ENCODE measurements at regions not wholly inside any gene's neighbourhood (a gene's known extent, or its start where the extent isn't known, plus 50 kb on each side); places are given as distances from the start of the nearest gene placed in this dataset.

- peaks cover 2% of the 10 kb centered on the region for H3K27me3 ChIP-seq (ENCODE audit: insufficient read depth, poor library complexity, severe bottlenecking)
- H3K4me3 ChIP-seq (replicated peaks; ENCODE audit: insufficient read depth, low read length) = no peak overlapping the region
- TF ChIP-seq, protein P1, sequence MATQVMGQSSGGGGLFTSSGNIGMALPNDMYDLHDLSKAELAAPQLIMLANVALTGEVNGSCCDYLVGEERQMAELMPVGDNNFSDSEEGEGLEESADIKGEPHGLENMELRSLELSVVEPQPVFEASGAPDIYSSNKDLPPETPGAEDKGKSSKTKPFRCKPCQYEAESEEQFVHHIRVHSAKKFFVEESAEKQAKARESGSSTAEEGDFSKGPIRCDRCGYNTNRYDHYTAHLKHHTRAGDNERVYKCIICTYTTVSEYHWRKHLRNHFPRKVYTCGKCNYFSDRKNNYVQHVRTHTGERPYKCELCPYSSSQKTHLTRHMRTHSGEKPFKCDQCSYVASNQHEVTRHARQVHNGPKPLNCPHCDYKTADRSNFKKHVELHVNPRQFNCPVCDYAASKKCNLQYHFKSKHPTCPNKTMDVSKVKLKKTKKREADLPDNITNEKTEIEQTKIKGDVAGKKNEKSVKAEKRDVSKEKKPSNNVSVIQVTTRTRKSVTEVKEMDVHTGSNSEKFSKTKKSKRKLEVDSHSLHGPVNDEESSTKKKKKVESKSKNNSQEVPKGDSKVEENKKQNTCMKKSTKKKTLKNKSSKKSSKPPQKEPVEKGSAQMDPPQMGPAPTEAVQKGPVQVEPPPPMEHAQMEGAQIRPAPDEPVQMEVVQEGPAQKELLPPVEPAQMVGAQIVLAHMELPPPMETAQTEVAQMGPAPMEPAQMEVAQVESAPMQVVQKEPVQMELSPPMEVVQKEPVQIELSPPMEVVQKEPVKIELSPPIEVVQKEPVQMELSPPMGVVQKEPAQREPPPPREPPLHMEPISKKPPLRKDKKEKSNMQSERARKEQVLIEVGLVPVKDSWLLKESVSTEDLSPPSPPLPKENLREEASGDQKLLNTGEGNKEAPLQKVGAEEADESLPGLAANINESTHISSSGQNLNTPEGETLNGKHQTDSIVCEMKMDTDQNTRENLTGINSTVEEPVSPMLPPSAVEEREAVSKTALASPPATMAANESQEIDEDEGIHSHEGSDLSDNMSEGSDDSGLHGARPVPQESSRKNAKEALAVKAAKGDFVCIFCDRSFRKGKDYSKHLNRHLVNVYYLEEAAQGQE (IDR thresholded peaks at IDR 0.05; ENCODE audit: insufficient replicate concordance, low read depth) = no peak
- no peak for TF ChIP-seq GABPA (IDR thresholded peaks at IDR 0.05; ENCODE audit: low read depth)
- no peak for TF ChIP-seq CTCF (IDR thresholded peaks at IDR 0.05; ENCODE audit: insufficient read depth, low read length)
- TF ChIP-seq POLR2AphosphoS5 (IDR thresholded peaks at IDR 0.05; ENCODE audit: low read depth) = no peak
- no peak for TF ChIP-seq SPI1 (IDR thresholded peaks at IDR 0.05; ENCODE audit: borderline replicate concordance, low read depth)
- no peak overlapping the region for H3K27ac ChIP-seq (replicated peaks)
- no peak for DNase-seq (ENCODE audit: low read depth in 1 of 2, low spot score in 1 of 2)
These were observed 173.0 kb upstream of the FERMT1 start for GRCh38 chr20:6295867-6296256.

DNA sequence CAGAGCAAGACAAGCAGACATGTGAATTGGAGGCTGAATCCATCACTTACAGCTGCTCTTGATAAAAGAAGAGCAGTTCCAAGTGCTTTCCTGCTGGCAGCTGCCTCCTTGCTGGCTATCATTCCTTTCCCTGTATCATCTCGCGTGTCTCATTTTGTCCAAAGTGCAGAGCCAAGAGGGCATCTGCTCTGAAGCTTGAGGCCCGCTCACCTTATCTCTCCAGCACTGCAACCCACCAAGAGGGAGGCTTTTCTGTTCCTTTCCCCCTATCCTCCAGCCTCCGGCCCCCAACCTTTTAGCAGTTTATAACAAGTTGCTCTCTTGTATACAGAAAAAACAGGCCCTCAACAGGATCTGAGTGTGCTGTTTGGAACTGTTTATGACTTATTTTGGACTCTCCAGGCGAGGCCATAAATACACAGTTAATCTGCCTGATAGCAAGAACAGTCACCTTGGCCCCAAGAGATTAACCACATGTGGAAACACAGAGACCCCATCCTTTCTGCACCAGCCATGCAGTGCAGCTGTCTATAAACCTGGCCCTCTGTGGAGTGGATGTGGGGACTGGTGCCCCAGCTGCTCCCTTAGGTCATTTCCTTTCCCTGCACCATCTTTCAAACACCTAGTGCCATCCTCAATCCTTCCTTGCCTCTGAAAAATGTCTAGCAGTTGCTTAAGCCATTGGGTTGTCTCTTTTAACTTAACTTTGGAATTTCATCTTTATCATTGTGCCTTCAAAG, 172.5 kb upstream of the FERMT1 start:
- H3K27ac ChIP-seq (replicated peaks) = no peak overlapping the region
- TF ChIP-seq POLR2AphosphoS5 (IDR thresholded peaks at IDR 0.05; ENCODE audit: low read depth) (no peak), GABPA (IDR thresholded peaks at IDR 0.05; ENCODE audit: low read depth) (no peak), SPI1 (IDR thresholded peaks at IDR 0.05; ENCODE audit: borderline replicate concordance, low read depth) (no peak), CTCF (IDR thresholded peaks at IDR 0.05; ENCODE audit: insufficient read depth, low read length) (no peak)
- TF ChIP-seq, protein P1 (IDR thresholded peaks at IDR 0.05; ENCODE audit: insufficient replicate concordance, low read depth) = no peak
- peaks cover 2% of the 10 kb centered on the region for H3K27me3 ChIP-seq (ENCODE audit: insufficient read depth, poor library complexity, severe bottlenecking)
- DNase-seq (ENCODE audit: low read depth in 1 of 2, low spot score in 1 of 2) = no peak
- H3K4me3 ChIP-seq (replicated peaks; ENCODE audit: insufficient read depth, low read length) = no peak overlapping the region

DNA sequence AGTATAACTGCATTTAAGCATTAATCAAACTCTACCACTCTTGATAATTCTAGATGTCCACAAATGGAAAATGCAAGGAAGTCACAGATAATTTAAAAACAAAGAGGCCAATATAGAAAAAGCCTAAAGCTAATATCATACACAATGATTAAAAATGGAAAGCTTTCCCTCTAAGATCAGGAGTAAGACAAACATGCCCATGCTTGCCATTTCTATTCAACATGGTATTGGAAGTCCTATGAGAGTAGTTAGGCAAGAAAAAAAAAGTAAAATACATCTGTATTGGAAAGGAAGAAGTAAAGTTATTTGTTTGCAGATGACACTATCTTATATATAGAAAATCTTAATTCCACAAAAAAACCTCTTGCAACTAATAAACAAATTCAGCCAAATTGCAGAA, 164.6 kb upstream of the FERMT1 start:
- Histone ChIP-seq H3K4me3 (replicated peaks; ENCODE audit: insufficient read depth, low read length) (no peak overlapping the region), H3K27ac (replicated peaks) (no peak overlapping the region), H3K27me3 (ENCODE audit: insufficient read depth, poor library complexity, severe bottlenecking) (no peaks in the 10 kb centered on the region)
- TF ChIP-seq, protein P1 (IDR thresholded peaks at IDR 0.05; ENCODE audit: insufficient replicate concordance, low read depth) = no peak
- no peak for TF ChIP-seq SPI1 (IDR thresholded peaks at IDR 0.05; ENCODE audit: borderline replicate concordance, low read depth)
- no peak for DNase-seq (ENCODE audit: low read depth in 1 of 2, low spot score in 1 of 2)

All from HL-60 (cell line).